GM10266 (cell line): ENCODE measurements at regions not wholly inside any gene's neighbourhood (a gene's known extent, or its start where the extent isn't known, plus 50 kb on each side); places are given as distances from the start of the nearest gene placed in this dataset.

Source experiments
- DNase-seq: peaks from one replicate; pipeline ENCODE4 v3.0.0; 2012; ENCODE audit errors: extremely low spot score
- CTCF ChIP-seq: IDR thresholded peaks from 2 replicates; pipeline ENCODE4 v1.5.1; 2012; ENCODE audit warnings: mild to moderate bottlenecking, low read depth; ENCODE audit not compliant: control insufficient read depth, insufficient read depth; ENCODE audit errors: missing control alignments

- peak; percentile 71 for TF ChIP-seq CTCF
- no peak for DNase-seq
Observed at GRCh38 chr1:186605762-186606350, 74.4 kb downstream of the PTGS2 start.

GRCh38 chr1:186595969-186596368, 84.3 kb downstream of the PTGS2 start:
- DNase-seq: no peak
- TF ChIP-seq CTCF: no peak

GRCh38 chr1:186578325-186579016, 101.8 kb downstream of the PTGS2 start:
- no peak for TF ChIP-seq CTCF
- no peak for DNase-seq

GRCh38 chr1:186577633-186578032, 102.6 kb downstream of the PTGS2 start:
- DNase-seq: no peak
- TF ChIP-seq CTCF: no peak

- DNase-seq: no peak
Observed at GRCh38 chr1:186577216-186577615, 103.0 kb downstream of the PTGS2 start.

GRCh38 chr1:186575348-186575747, 104.9 kb downstream of the PTGS2 start:
- no peak for DNase-seq
- TF ChIP-seq CTCF: no peak

More at GRCh38 chr1:186577216-186577615, 103.0 kb downstream of the PTGS2 start:
- no peak for TF ChIP-seq CTCF

GRCh38 chr1:186574926-186575325, 105.3 kb downstream of the PTGS2 start:
- no peak for DNase-seq
- no peak for TF ChIP-seq CTCF
